Suppressor macrophage (primary cell): ENCODE measurements at regions not wholly inside any gene's neighbourhood (a gene's known extent, or its start where the extent isn't known, plus 50 kb on each side); places are given as distances from the start of the nearest gene placed in this dataset.
"Not testable (repeated sequence)": the region's sequence is repeated elsewhere in the genome, so short reads cannot be mapped to it uniquely, and the experiment has no call there.

Experiments
- DNase-seq, 4 experiments: peaks; one replicate each; pipeline ENCODE4 v3.0.0-alpha.2; 2020 to 2022

GRCh38 chr2:183465048-183465447, 340.8 kb downstream of the NUP35 start:
- DNase-seq: no peak

GRCh38 chr2:183474912-183475695, 350.9 kb downstream of the NUP35 start:
- DNase-seq: no peak

GRCh38 chr2:183476490-183476889, 352.2 kb downstream of the NUP35 start:
- no peak for DNase-seq

GRCh38 chr2:183477296-183477695, 353.1 kb downstream of the NUP35 start:
- DNase-seq: no peak

- DNase-seq: not testable (repeated sequence)
Observed at GRCh38 chr2:183478941-183479595, 354.8 kb downstream of the NUP35 start.

GRCh38 chr2:183487326-183487725, 363.1 kb downstream of the NUP35 start:
- no peak for DNase-seq

GRCh38 chr2:183488421-183488820, 364.2 kb downstream of the NUP35 start:
- no peak for DNase-seq

GRCh38 chr2:183490489-183490888, 366.2 kb downstream of the NUP35 start:
- DNase-seq: no peak

- DNase-seq: no peak
Observed at GRCh38 chr2:183490914-183491313, 366.7 kb downstream of the NUP35 start.

- DNase-seq: no peak
Observed at GRCh38 chr2:183493040-183493439, 368.8 kb downstream of the NUP35 start.

- DNase-seq: no peak
Observed at GRCh38 chr2:183495079-183495478, 370.8 kb downstream of the NUP35 start.

- DNase-seq: no peak
Observed at GRCh38 chr2:183495589-183496267, 371.5 kb downstream of the NUP35 start.

- no peak for DNase-seq
Observed at GRCh38 chr2:183497861-183498260, 373.6 kb downstream of the NUP35 start.

- no peak for DNase-seq
Observed at GRCh38 chr2:183505911-183506310, 381.7 kb downstream of the NUP35 start.

- no peak for DNase-seq
Observed at GRCh38 chr2:183511154-183511553, 386.9 kb downstream of the NUP35 start.

GRCh38 chr2:183519371-183520056, 395.3 kb downstream of the NUP35 start:
- DNase-seq: no peak

GRCh38 chr2:183521911-183522310, 397.7 kb downstream of the NUP35 start:
- DNase-seq: no peak

GRCh38 chr2:183522489-183523266, 398.4 kb downstream of the NUP35 start:
- DNase-seq: no peak

- DNase-seq: no peak
Observed at GRCh38 chr2:183530333-183530901, 406.2 kb downstream of the NUP35 start.

GRCh38 chr2:183532514-183532913, 408.3 kb downstream of the NUP35 start:
- no peak for DNase-seq

GRCh38 chr2:183533021-183533420, 408.8 kb downstream of the NUP35 start:
- no peak for DNase-seq

- no peak for DNase-seq
Observed at GRCh38 chr2:183536290-183536689, 412.0 kb downstream of the NUP35 start.
